ENCODE measurements at regions not wholly inside any gene's neighbourhood (a gene's known extent, or its start where the extent isn't known, plus 50 kb on each side); places are given as distances from the start of the nearest gene placed in this dataset.

DNA sequence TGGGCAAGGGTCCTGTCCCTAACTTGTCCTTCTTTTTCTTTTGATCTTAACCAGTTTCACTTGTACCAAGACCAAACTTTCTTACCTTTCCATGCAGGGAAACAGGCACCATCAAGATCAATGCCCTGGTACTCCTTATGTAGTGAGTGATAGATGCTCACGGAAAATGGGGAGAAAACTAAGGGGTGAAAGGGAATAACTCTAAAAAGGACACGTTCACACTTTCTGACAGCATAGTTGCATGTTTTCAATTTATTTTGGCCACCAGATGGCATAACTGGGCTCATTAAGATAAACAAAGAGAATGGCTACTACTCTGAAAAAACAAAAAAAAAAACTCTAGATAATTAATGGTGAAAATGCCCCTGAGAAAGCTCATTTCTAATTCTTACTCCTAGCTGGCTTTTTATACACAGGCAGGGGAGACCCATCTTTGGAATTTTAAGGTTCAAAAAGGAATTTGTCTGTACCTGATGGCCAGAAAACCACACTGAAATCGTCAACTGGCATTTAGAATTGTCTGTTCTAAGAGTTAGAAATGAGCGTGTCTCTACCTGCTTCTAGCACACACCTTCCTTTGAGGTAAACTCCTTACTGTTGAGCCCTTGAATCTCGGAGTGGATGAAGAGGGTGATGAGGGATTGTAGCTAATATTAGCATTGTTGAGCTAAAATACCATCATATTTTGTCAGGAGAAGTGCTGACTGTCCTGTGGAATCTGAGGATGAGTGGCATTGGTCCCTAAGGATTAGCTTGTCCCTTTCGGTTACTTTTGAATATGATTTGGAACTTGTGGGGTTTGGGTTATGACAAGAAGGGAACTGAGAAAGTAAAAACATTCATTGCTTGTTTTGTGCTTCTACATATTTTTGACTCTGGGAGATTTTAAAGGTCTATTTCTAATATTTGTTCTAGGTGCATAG is 62.2 kb upstream of the DDR1 start:
- no peaks in the 10 kb centered on the region for H3K27me3 ChIP-seq (replicated peaks in 1 of 2; ENCODE audit: control insufficient read depth in 2 of 2, insufficient read depth in 2 of 2, low read length in 1 of 2)
- no peaks in the 10 kb centered on the region for H3K79me2 ChIP-seq (ENCODE audit: control insufficient read depth, insufficient read depth, low read length)
- H3K36me3 ChIP-seq (ENCODE audit: control insufficient read depth in 2 of 2, insufficient read depth in 2 of 2, low read length in 1 of 2): no peaks in the 10 kb centered on the region
- intact Hi-C loops (cut with micrococcal nuclease; ENCODE audit: unreplicated experiment) (no loop called here), in situ Hi-C loops (cut with MboI) (loop anchor here (5.0 kb wide), 2 partner anchors 55 to 140 kb away; no protein-coding TSS in a partner anchor)
- peak overlapping the region; percentile 61 for H2AFZ ChIP-seq (ENCODE audit: control insufficient read depth, low read depth, low read length)
- H4K20me1 ChIP-seq (ENCODE audit: control insufficient read depth, insufficient read depth): no peaks in the 10 kb centered on the region
- peak overlapping the region; percentile 55 for H3K4me2 ChIP-seq (ENCODE audit: control insufficient read depth, insufficient read depth)
- BruUV-seq (replicated peaks): no TSS peak
- CTCF ChIA-PET: interaction anchor here (0.6 to 4.9 kb wide), 51 partner anchors 9 to 338 kb away, joined by 3 to 40 read pairs (median 5); partner anchors contain the start of genes FLOT1, IER3, MDC1 and VARS2
- H3K9ac ChIP-seq (ENCODE audit: control insufficient read depth, insufficient read depth, low read length): no peak overlapping the region; the same call in 1 of the 2 replicates
- no peak for DNase-seq (ENCODE audit: low read depth, low spot score)
- peaks cover 1% of the 10 kb centered on the region; the same call in 1 of the 3 replicates for H3K9me3 ChIP-seq (replicated peaks; ENCODE audit: control insufficient read depth, insufficient read depth, low read length)
- RAD21 ChIA-PET (ENCODE audit: unreplicated experiment): interaction anchor here (0.7 to 7.1 kb wide), 26 partner anchors 10 to 305 kb away, joined by 3 to 45 read pairs (median 6); partner anchors contain the start of genes DHX16, IER3, MDC1 and VARS2
- H3K4me3 ChIP-seq: no peak overlapping the region
- WGBS (ENCODE audit: insufficient coverage, insufficient replicate concordance, low lambda C conversion rate, missing lambda C conversion rate): 2% methylated on average over 6 of the region's 6 CpGs
- peak; percentile 52 for ATAC-seq
- SMC1A ChIA-PET (ENCODE audit: uncharacterized antibody, unreplicated experiment): interaction anchor here (0.6 to 16.8 kb wide), 43 partner anchors 7 to 277 kb away, joined by 3 to 217 read pairs (median 6); partner anchors contain the start of genes DDR1, FLOT1 and VARS2
- peaks cover 21% of the 10 kb centered on the region for H3K4me1 ChIP-seq (ENCODE audit: control insufficient read depth, insufficient read depth, low read length)
- peak overlapping the region; percentile 42 for H3K27ac ChIP-seq (ENCODE audit: control insufficient read depth, insufficient read depth)
- POLR2A ChIA-PET: interaction anchor here (0.5 to 6.0 kb wide), 18 partner anchors 11 to 260 kb away, joined by 3 to 34 read pairs (median 6); partner anchors contain the start of genes DDR1, IER3, MRPS18B and VARS2
- peak; percentile 62 for FAIRE-seq
- TF ChIP-seq ZNF274 (IDR thresholded peaks at IDR 0.05; ENCODE audit: insufficient read depth, insufficient read length) (no peak), MYC (IDR thresholded peaks at IDR 0.05; ENCODE audit: insufficient read depth, insufficient read length, insufficient replicate concordance, low read length, severe bottlenecking) (no peak), MEF2A (IDR thresholded peaks at IDR 0.05; ENCODE audit: insufficient read depth, low read depth, low read length) (no peak), HDAC6 (IDR thresholded peaks at IDR 0.05; ENCODE audit: unreplicated experiment) (no peak), MTA3 (IDR thresholded peaks at IDR 0.05; ENCODE audit: borderline replicate concordance, low read length) (no peak), STAT1 (conservative IDR thresholded peaks at IDR 0.05) (no peak), ZSCAN29 (IDR thresholded peaks at IDR 0.05) (no peak), MEF2B (IDR thresholded peaks at IDR 0.05; ENCODE audit: partially characterized antibody, poor library complexity, severe bottlenecking) (peak; percentile 82), IKZF1 (conservative IDR thresholded peaks at IDR 0.05) (peak; percentile 67), SREBF2 (IDR thresholded peaks at IDR 0.05; ENCODE audit: low read length) (no peak), IRF4 (IDR thresholded peaks at IDR 0.05; ENCODE audit: low read depth, low read length) (no peak)
- TF ChIP-seq, protein P1, sequence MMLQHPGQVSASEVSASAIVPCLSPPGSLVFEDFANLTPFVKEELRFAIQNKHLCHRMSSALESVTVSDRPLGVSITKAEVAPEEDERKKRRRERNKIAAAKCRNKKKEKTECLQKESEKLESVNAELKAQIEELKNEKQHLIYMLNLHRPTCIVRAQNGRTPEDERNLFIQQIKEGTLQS (IDR thresholded peaks at IDR 0.05; ENCODE audit: borderline replicate concordance, extremely low read depth, low read depth, low read length): no peak
- TF ChIP-seq, protein P2, sequence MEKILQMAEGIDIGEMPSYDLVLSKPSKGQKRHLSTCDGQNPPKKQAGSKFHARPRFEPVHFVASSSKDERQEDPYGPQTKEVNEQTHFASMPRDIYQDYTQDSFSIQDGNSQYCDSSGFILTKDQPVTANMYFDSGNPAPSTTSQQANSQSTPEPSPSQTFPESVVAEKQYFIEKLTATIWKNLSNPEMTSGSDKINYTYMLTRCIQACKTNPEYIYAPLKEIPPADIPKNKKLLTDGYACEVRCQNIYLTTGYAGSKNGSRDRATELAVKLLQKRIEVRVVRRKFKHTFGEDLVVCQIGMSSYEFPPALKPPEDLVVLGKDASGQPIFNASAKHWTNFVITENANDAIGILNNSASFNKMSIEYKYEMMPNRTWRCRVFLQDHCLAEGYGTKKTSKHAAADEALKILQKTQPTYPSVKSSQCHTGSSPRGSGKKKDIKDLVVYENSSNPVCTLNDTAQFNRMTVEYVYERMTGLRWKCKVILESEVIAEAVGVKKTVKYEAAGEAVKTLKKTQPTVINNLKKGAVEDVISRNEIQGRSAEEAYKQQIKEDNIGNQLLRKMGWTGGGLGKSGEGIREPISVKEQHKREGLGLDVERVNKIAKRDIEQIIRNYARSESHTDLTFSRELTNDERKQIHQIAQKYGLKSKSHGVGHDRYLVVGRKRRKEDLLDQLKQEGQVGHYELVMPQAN (conservative IDR thresholded peaks at IDR 0.05): no peak
- TF ChIP-seq, protein P3, sequence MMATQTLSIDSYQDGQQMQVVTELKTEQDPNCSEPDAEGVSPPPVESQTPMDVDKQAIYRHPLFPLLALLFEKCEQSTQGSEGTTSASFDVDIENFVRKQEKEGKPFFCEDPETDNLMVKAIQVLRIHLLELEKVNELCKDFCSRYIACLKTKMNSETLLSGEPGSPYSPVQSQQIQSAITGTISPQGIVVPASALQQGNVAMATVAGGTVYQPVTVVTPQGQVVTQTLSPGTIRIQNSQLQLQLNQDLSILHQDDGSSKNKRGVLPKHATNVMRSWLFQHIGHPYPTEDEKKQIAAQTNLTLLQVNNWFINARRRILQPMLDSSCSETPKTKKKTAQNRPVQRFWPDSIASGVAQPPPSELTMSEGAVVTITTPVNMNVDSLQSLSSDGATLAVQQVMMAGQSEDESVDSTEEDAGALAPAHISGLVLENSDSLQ (IDR thresholded peaks at IDR 0.05): no peak
- TF ChIP-seq, protein P4, sequence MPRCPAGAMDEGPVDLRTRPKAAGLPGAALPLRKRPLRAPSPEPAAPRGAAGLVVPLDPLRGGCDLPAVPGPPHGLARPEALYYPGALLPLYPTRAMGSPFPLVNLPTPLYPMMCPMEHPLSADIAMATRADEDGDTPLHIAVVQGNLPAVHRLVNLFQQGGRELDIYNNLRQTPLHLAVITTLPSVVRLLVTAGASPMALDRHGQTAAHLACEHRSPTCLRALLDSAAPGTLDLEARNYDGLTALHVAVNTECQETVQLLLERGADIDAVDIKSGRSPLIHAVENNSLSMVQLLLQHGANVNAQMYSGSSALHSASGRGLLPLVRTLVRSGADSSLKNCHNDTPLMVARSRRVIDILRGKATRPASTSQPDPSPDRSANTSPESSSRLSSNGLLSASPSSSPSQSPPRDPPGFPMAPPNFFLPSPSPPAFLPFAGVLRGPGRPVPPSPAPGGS (IDR thresholded peaks at IDR 0.05; ENCODE audit: borderline replicate concordance, insufficient read depth, low read depth, low read length, poor library complexity, severe bottlenecking): no peak
- TF ChIP-seq, protein P5, sequence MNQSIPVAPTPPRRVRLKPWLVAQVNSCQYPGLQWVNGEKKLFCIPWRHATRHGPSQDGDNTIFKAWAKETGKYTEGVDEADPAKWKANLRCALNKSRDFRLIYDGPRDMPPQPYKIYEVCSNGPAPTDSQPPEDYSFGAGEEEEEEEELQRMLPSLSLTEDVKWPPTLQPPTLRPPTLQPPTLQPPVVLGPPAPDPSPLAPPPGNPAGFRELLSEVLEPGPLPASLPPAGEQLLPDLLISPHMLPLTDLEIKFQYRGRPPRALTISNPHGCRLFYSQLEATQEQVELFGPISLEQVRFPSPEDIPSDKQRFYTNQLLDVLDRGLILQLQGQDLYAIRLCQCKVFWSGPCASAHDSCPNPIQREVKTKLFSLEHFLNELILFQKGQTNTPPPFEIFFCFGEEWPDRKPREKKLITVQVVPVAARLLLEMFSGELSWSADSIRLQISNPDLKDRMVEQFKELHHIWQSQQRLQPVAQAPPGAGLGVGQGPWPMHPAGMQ (IDR thresholded peaks at IDR 0.05; ENCODE audit: borderline replicate concordance): no peak

Measured in GM12878 (cell line).